Hepatocyte (in vitro differentiated cells): ENCODE measurements at regions not wholly inside any gene's neighbourhood (a gene's known extent, or its start where the extent isn't known, plus 50 kb on each side); places are given as distances from the start of the nearest gene placed in this dataset.

ENCODE experiments used
- CTCF ChIP-seq: fragments of 200-600 bp; sonication (generic); IDR thresholded peaks from 2 replicates; pipeline ENCODE4 v1.5.1; 2016; ENCODE audit warnings: antibody characterized with exemption, mild to moderate bottlenecking; ENCODE audit not compliant: poor library complexity
- EZH2 ChIP-seq: fragments of 200-600 bp; sonication (generic); IDR thresholded peaks from 2 replicates; pipeline ENCODE4 v1.6.1; 2016; ENCODE audit warnings: antibody characterized with exemption, mild to moderate bottlenecking, borderline replicate concordance
- EZH2phosphoT487 ChIP-seq: fragments of 200-600 bp; sonication (generic); IDR thresholded peaks from one replicate; pipeline ENCODE4 v1.6.1; 2018; ENCODE audit warnings: antibody characterized with exemption, mild to moderate bottlenecking, low read depth, moderate library complexity; ENCODE audit not compliant: unreplicated experiment, severe bottlenecking

- TF ChIP-seq CTCF (no peak), EZH2 (no peak), EZH2phosphoT487 (no peak)
Measured at GRCh38 chr14:35932136-35932535, 106.0 kb downstream of the BRMS1L start.
